ENCODE measurements at regions not wholly inside any gene's neighbourhood (a gene's known extent, or its start where the extent isn't known, plus 50 kb on each side); places are given as distances from the start of the nearest gene placed in this dataset.

- Histone ChIP-seq H3K9me3 (no peaks in the 10 kb centered on the region), H3K27me3 (no peaks in the 10 kb centered on the region), H3K27ac (no peak overlapping the region), H3K4me1 (no peaks in the 10 kb centered on the region), H3K4me3 (no peak overlapping the region), H3K36me3 (no peaks in the 10 kb centered on the region)
- DNase-seq: no peak
- TF ChIP-seq CTCF (IDR thresholded peaks at IDR 0.05) (no peak), POLR2A (IDR thresholded peaks at IDR 0.05) (no peak)
These were observed 263.3 kb upstream of the POU2AF2 start for GRCh38 chr11:110982214-110982613.

- DNase-seq: no peak
- H3K4me1 ChIP-seq: no peaks in the 10 kb centered on the region
These were observed 265.8 kb upstream of the POU2AF2 start for GRCh38 chr11:110979696-110980095.

GRCh38 chr11:110977661-110978060, 265.4 kb upstream of the ARHGAP20 start:
- no peak for DNase-seq
- TF ChIP-seq POLR2A (IDR thresholded peaks at IDR 0.05) (no peak), CTCF (IDR thresholded peaks at IDR 0.05) (no peak)
- H3K9me3 ChIP-seq: no peaks in the 10 kb centered on the region
- H3K27me3 ChIP-seq: no peaks in the 10 kb centered on the region
- no peak overlapping the region for H3K4me3 ChIP-seq
- no peak overlapping the region for H3K27ac ChIP-seq
- H3K36me3 ChIP-seq: no peaks in the 10 kb centered on the region
- H3K4me1 ChIP-seq: no peaks in the 10 kb centered on the region

More at GRCh38 chr11:110979696-110980095, 265.8 kb upstream of the POU2AF2 start:
- Histone ChIP-seq H3K9me3 (no peaks in the 10 kb centered on the region), H3K27me3 (no peaks in the 10 kb centered on the region), H3K27ac (no peak overlapping the region), H3K36me3 (no peaks in the 10 kb centered on the region), H3K4me3 (no peak overlapping the region)
- TF ChIP-seq POLR2A (IDR thresholded peaks at IDR 0.05) (no peak), CTCF (IDR thresholded peaks at IDR 0.05) (no peak)

- Histone ChIP-seq H3K9me3 (no peaks in the 10 kb centered on the region), H3K36me3 (no peaks in the 10 kb centered on the region), H3K4me1 (no peaks in the 10 kb centered on the region), H3K27ac (no peak overlapping the region), H3K4me3 (no peak overlapping the region), H3K27me3 (no peaks in the 10 kb centered on the region)
- TF ChIP-seq POLR2A (IDR thresholded peaks at IDR 0.05): no peak
- no peak for TF ChIP-seq CTCF (IDR thresholded peaks at IDR 0.05)
- no peak for DNase-seq
These were observed 262.5 kb upstream of the ARHGAP20 start for GRCh38 chr11:110974731-110975130.

GRCh38 chr11:110973401-110973980, 261.3 kb upstream of the ARHGAP20 start:
- TF ChIP-seq CTCF (IDR thresholded peaks at IDR 0.05) (no peak), POLR2A (IDR thresholded peaks at IDR 0.05) (no peak)
- H3K27ac ChIP-seq: no peak overlapping the region
- H3K4me3 ChIP-seq: no peak overlapping the region
- H3K36me3 ChIP-seq: no peaks in the 10 kb centered on the region
- H3K4me1 ChIP-seq: no peaks in the 10 kb centered on the region
- DNase-seq: no peak
- H3K9me3 ChIP-seq: no peaks in the 10 kb centered on the region
- H3K27me3 ChIP-seq: no peaks in the 10 kb centered on the region

- Histone ChIP-seq H3K36me3 (no peaks in the 10 kb centered on the region), H3K4me3 (no peak overlapping the region), H3K4me1 (no peaks in the 10 kb centered on the region), H3K27ac (no peak overlapping the region), H3K27me3 (no peaks in the 10 kb centered on the region), H3K9me3 (no peaks in the 10 kb centered on the region)
- DNase-seq: no peak
- TF ChIP-seq POLR2A (IDR thresholded peaks at IDR 0.05) (no peak), CTCF (IDR thresholded peaks at IDR 0.05) (no peak)
These were observed 260.4 kb upstream of the ARHGAP20 start for GRCh38 chr11:110972640-110973039.
